ENCODE measurements at regions not wholly inside any gene's neighbourhood (a gene's known extent, or its start where the extent isn't known, plus 50 kb on each side); places are given as distances from the start of the nearest gene placed in this dataset.

DNA sequence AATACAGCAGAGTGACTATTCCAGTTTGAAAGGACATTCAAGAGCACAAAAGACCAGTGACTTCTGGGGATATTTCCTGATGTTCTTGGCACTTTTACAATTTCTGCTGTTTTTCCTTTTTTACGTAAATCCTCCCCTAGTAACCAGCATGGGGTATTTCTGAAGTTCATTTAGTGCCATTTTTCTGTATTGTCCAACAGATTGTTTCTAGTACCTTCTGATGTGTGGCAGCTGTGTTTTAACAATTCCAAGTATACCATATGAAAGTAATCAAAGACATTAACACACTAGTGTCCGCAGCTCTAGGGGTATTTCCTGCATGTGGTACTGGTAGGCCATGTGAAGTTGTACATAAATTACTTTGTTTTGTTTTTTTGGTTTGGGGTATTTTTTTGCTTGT is 53.0 kb upstream of the SMARCA2 start:
- no peak for FAIRE-seq
- WGBS, 2 donors = 68 to 73% methylated on average over 2 of the region's 2 CpGs
- Histone ChIP-seq H3K9me3 (no peaks in the 10 kb centered on the region), H3K4me1 (no peaks in the 10 kb centered on the region), H3K4me3 (no peak overlapping the region), H3K36me3 (no peaks in the 10 kb centered on the region), H3K27ac (no peak overlapping the region), H3K27me3 (no peaks in the 10 kb centered on the region)
- ATAC-seq = peak in 1 of 4 donors; percentile 30
- no peak for DNase-seq
- TF ChIP-seq, protein P1, sequence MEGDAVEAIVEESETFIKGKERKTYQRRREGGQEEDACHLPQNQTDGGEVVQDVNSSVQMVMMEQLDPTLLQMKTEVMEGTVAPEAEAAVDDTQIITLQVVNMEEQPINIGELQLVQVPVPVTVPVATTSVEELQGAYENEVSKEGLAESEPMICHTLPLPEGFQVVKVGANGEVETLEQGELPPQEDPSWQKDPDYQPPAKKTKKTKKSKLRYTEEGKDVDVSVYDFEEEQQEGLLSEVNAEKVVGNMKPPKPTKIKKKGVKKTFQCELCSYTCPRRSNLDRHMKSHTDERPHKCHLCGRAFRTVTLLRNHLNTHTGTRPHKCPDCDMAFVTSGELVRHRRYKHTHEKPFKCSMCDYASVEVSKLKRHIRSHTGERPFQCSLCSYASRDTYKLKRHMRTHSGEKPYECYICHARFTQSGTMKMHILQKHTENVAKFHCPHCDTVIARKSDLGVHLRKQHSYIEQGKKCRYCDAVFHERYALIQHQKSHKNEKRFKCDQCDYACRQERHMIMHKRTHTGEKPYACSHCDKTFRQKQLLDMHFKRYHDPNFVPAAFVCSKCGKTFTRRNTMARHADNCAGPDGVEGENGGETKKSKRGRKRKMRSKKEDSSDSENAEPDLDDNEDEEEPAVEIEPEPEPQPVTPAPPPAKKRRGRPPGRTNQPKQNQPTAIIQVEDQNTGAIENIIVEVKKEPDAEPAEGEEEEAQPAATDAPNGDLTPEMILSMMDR (IDR thresholded peaks at IDR 0.05) = no peak
- intact Hi-C loops (cut with DNase I) = no loop called here

DNA sequence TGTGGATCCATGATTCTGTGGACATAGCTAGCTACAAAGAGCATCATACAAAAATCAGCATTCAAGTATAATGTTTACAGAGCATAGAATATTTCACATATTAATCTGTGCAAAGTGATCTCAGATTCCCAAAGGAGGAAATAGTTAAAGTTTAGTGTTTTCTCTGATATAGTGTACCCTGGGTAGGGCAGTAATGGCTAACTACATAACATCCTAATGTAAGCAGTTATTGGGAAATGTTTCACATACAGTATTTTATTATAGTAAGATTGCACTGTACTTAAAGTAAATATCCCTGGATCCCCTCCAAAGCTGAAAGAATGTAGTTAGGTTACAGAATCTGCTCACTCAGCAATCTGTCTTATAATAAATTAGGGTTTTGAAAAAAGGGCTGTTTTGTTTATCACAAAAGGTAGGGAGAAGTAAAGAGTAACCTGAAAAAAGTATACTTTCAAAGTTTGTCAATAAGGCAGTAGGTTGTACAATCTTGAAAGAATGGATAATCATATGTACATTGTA is 52.5 kb upstream of the SMARCA2 start:
- DNase-seq = no peak
- intact Hi-C loops (cut with DNase I) = no loop called here
- Histone ChIP-seq H3K9me3 (no peaks in the 10 kb centered on the region), H3K4me1 (no peaks in the 10 kb centered on the region), H3K36me3 (no peaks in the 10 kb centered on the region), H3K4me3 (no peak overlapping the region), H3K27ac (no peak overlapping the region), H3K27me3 (no peaks in the 10 kb centered on the region)
- TF ChIP-seq, protein P1 (IDR thresholded peaks at IDR 0.05) = no peak
- FAIRE-seq = no peak
- ATAC-seq = no peak

DNA sequence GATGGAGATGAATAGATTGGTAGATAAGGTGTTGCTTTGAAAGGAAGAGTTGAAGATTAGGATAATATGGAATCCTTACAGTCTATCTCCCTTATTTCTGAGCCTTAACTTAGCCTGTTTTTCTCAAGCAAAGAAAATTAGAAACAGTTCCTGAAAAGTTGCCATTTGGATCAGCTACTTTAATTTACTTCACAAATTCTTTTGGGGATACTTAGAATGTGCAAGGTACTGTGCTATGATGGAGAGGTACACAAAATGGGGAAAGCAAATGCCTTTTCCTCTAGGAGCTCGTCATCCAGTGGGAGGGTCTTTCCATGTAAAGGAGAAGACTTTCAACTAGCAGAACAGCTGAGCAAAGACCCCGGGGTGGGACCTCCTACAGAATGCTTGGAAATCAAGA is 51.1 kb upstream of the SMARCA2 start:
- 70 to 80% methylated on average over 2 of the region's 2 CpGs for WGBS, 2 donors

More for the DNA sequence above, 51.1 kb upstream of the SMARCA2 start:
- Histone ChIP-seq H3K4me1 (no peaks in the 10 kb centered on the region), H3K27ac (no peak overlapping the region), H3K9me3 (no peaks in the 10 kb centered on the region), H3K4me3 (no peak overlapping the region), H3K27me3 (no peaks in the 10 kb centered on the region), H3K36me3 (no peaks in the 10 kb centered on the region)
- no peak for ATAC-seq
- no peak for DNase-seq
- intact Hi-C loops (cut with DNase I) = no loop called here
- TF ChIP-seq, protein P1 (IDR thresholded peaks at IDR 0.05) = no peak
- no peak for FAIRE-seq

All from pancreas (tissue), 10 donors.